HFFc6 (cell line): ENCODE measurements at regions not wholly inside any gene's neighbourhood (a gene's known extent, or its start where the extent isn't known, plus 50 kb on each side); places are given as distances from the start of the nearest gene placed in this dataset.

Source experiments
- DNase-seq: peaks from one replicate; pipeline ENCODE4 v3.0.0-alpha.2; 2018
- H3K27ac Mint-ChIP-seq: 2 replicates; pipeline ENCODE4 v1.8.0; 2020; ENCODE audit warnings: mild to moderate bottlenecking, mixed read lengths
- H3K27me3 Mint-ChIP-seq: 2 replicates; pipeline ENCODE4 v1.8.0; 2021; ENCODE audit warnings: mild to moderate bottlenecking, moderate library complexity, mixed read lengths; ENCODE audit not compliant: insufficient read depth
- H3K36me3 Mint-ChIP-seq: 2 replicates; pipeline ENCODE4 v1.8.0; 2021; ENCODE audit warnings: low read depth, mixed read lengths
- H3K4me1 Mint-ChIP-seq: 2 replicates; pipeline ENCODE4 v1.8.0; 2020; ENCODE audit warnings: low read depth, mixed read lengths
- H3K4me3 Mint-ChIP-seq: 2 replicates; pipeline ENCODE4 v1.8.0; 2020; ENCODE audit warnings: mild to moderate bottlenecking, moderate library complexity, mixed read lengths
- H3K9me3 Mint-ChIP-seq: 2 replicates; pipeline ENCODE4 v1.8.0; 2020; ENCODE audit warnings: mild to moderate bottlenecking, mixed read lengths
- TF ChIP-seq, protein P1 (sequence below): fragments of 200-600 bp; sonication (generic); IDR thresholded peaks from 2 replicates; pipeline ENCODE4 v1.5.0; 2021; ENCODE audit warnings: antibody characterized with exemption, mild to moderate bottlenecking

DNA sequence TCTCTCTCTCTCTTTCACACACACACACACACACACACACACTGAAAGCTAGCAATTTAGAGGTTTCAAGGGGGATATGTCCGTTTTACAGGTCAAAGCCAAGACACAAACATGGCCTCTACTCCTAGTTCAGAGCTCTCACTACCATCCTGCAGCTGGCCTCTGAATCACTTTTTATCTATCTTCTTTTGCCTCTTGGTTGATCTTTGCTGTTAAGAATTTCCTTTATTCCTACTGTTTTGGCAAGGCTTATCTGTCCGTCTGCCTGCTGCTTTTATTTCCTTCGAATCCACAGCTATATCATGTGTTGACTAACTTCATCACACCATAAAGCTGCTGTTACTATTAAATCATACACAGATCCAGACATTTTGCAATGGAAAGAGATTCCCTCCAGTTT, 543.0 kb downstream of the PLCL1 start:
- H3K27ac Mint-ChIP-seq = no peak overlapping the region
- peaks cover 7% of the 10 kb centered on the region; the same call in 1 of the 2 replicates for H3K9me3 Mint-ChIP-seq
- no peak overlapping the region for H3K4me3 Mint-ChIP-seq
- no peaks in the 10 kb centered on the region for H3K4me1 Mint-ChIP-seq
- no peaks in the 10 kb centered on the region for H3K27me3 Mint-ChIP-seq
- no peak for DNase-seq
- TF ChIP-seq, protein P1, sequence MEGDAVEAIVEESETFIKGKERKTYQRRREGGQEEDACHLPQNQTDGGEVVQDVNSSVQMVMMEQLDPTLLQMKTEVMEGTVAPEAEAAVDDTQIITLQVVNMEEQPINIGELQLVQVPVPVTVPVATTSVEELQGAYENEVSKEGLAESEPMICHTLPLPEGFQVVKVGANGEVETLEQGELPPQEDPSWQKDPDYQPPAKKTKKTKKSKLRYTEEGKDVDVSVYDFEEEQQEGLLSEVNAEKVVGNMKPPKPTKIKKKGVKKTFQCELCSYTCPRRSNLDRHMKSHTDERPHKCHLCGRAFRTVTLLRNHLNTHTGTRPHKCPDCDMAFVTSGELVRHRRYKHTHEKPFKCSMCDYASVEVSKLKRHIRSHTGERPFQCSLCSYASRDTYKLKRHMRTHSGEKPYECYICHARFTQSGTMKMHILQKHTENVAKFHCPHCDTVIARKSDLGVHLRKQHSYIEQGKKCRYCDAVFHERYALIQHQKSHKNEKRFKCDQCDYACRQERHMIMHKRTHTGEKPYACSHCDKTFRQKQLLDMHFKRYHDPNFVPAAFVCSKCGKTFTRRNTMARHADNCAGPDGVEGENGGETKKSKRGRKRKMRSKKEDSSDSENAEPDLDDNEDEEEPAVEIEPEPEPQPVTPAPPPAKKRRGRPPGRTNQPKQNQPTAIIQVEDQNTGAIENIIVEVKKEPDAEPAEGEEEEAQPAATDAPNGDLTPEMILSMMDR = no peak
- no peaks in the 10 kb centered on the region for H3K36me3 Mint-ChIP-seq

DNA sequence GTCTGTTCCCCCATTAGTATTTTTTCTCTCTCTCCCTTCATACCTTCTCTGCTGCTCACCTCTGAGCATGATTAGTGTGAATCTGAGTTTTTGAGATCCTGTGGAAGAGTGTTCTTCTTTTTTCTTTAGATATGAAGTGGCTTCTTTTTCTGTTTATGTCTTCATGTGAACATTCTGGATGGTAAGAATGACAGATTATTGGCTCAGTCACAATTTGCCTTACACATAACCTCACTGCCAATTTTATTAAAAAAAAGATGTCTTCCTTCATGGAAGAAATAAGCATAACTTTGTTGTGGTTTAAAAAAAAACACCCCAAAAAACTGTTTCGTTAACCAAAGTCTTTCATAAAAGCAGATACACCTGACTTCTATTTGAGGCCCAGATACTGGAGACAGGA, 539.1 kb downstream of the PLCL1 start:
- H3K4me1 Mint-ChIP-seq = no peaks in the 10 kb centered on the region
- H3K27ac Mint-ChIP-seq = no peak overlapping the region
- no peaks in the 10 kb centered on the region for H3K27me3 Mint-ChIP-seq
- H3K9me3 Mint-ChIP-seq = peaks cover 7% of the 10 kb centered on the region; the same call in 1 of the 2 replicates
- no peaks in the 10 kb centered on the region for H3K36me3 Mint-ChIP-seq
- TF ChIP-seq, protein P1 = no peak
- no peak overlapping the region for H3K4me3 Mint-ChIP-seq
- DNase-seq = no peak

- Mint-ChIP-seq H3K27me3 (no peaks in the 10 kb centered on the region), H3K9me3 (peaks cover 3% of the 10 kb centered on the region; the same call in 1 of the 2 replicates), H3K27ac (no peak overlapping the region), H3K4me1 (no peaks in the 10 kb centered on the region), H3K4me3 (no peak overlapping the region), H3K36me3 (no peaks in the 10 kb centered on the region)
- TF ChIP-seq, protein P1 = no peak
- DNase-seq = no peak
These were observed 536.5 kb downstream of the PLCL1 start for GRCh38 chr2:198340846-198341245.

DNA sequence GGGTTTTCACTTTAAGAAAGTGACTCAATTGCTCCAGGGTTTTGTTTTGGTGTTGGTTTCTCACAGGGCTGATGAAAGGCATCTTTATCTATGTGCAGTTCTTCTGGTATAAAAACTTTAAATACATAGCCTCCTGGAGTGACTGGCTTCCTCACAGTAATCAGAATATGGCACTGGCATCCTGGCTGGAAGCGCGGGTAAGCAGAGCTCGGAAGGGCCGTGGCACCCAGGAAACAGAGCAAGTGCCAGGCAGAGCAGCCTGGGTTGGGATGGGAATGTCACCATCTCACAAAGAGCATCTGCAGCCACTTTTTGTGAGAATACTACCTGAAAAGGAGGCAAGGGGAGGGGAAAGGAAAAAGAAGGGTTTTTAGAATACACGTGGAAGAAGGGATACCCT, 534.7 kb downstream of the PLCL1 start:
- Mint-ChIP-seq H3K27ac (no peak overlapping the region), H3K4me1 (no peaks in the 10 kb centered on the region), H3K9me3 (peaks cover 3% of the 10 kb centered on the region; the same call in 1 of the 2 replicates), H3K27me3 (no peaks in the 10 kb centered on the region), H3K36me3 (no peaks in the 10 kb centered on the region), H3K4me3 (no peak overlapping the region)
- TF ChIP-seq, protein P1 = no peak
- no peak for DNase-seq

DNA sequence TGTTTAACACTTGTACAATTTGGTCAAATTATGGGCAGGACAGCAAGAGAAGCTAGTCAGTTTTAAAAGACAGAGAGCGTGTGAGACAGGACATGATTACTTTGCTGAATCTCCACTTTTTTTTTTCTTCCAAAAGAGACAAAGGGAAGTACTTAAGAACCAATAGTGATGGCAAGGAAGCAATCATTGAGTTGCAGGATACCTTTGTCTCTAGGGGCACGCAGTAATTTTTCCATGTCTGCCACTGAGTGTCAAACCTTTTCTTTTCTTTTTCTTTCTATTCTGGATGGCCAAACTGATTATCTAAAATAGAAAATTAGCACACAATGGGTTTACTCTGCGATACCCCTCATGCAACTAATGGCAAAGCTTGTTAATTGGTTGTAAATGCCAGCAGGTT, 533.0 kb downstream of the PLCL1 start:
- H3K4me1 Mint-ChIP-seq = no peaks in the 10 kb centered on the region
- H3K9me3 Mint-ChIP-seq = no peaks in the 10 kb centered on the region
- no peak overlapping the region for H3K27ac Mint-ChIP-seq
- H3K27me3 Mint-ChIP-seq = no peaks in the 10 kb centered on the region
- H3K4me3 Mint-ChIP-seq = no peak overlapping the region
- no peak for DNase-seq
- TF ChIP-seq, protein P1 = no peak
- H3K36me3 Mint-ChIP-seq = no peaks in the 10 kb centered on the region

DNA sequence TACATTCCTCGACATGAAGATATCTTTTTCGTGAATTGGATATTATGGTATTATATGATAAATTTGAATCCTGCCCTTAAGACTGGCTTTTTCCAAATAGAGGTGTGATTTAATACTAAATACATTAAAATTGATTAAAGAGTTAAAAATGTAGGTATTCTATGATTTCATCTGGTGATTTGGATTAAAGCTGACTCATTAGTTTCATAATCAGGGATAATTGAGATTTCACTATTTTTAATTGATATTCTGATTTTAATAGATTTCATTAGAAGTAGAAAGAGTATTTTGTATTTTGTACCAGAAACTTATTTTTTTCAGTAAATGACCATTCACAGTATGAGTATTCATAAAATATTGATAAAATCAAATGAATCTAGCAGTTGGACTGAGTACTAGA, 524.1 kb downstream of the PLCL1 start:
- DNase-seq = no peak
- Mint-ChIP-seq H3K4me3 (no peak overlapping the region), H3K9me3 (no peaks in the 10 kb centered on the region), H3K27me3 (no peaks in the 10 kb centered on the region), H3K27ac (no peak overlapping the region), H3K36me3 (no peaks in the 10 kb centered on the region), H3K4me1 (no peaks in the 10 kb centered on the region)
- TF ChIP-seq, protein P1 = no peak
